GM04503 (cell line): ENCODE measurements at regions not wholly inside any gene's neighbourhood (a gene's known extent, or its start where the extent isn't known, plus 50 kb on each side); places are given as distances from the start of the nearest gene placed in this dataset.
"Not testable (repeated sequence)": the region's sequence is repeated elsewhere in the genome, so short reads cannot be mapped to it uniquely, and the experiment has no call there.

Experiments used
- DNase-seq: peaks from one replicate; pipeline ENCODE4 v3.0.0-alpha.2; 2012; ENCODE audit warnings: low read depth

DNA sequence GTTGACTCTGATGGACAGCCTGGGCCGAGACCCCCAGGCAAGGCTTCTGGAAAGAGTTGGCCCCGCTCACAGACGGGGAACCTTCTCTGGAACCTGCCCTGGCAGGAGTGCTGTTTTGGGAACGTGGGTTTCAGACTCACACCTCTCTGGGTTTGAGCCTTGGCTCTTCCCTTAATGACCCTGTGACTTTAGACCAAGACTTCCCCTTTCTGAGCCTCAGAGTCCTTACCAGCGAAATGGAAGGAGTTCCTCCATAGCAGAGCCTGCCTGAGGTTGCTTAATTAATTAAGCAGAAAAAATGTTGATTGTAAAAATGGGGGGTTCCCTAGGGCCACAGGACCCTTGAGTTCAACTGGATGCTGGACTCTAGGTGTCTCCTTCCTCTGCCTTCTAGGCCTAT, 408.2 kb downstream of the SEC14L1 start:
- DNase-seq = no peak

DNA sequence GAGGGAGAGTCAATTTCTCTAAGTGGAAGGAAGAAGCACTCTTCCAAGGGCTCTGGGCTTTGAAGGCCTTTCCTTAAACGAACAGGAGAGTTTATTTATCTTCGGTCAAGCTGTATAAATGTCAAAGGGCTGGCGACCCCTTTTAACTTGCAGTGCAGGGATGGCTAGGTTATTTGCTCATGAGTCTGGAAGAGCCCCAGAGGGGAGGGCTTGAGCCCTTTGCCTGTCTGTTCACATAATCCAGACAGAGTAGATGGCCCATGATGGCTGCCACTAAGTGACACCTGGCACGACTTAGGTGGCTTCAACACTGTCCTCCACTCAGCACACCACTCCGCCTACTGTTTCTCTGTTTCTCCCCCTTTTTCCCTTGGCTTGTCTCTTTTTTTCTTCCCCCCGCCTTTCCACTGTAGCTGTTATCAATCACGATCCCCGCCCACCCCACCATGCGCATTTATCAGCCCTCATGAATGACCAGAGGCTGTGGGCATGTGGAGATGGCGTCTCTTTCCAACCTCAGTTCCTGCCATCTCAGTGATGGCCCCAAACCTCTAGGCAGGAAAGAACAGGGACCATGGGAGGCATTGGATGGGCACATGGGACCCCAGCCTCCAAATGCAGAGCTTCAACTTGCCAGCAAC, 408.7 kb upstream of the TNRC6C start:
- DNase-seq = no peak

DNA sequence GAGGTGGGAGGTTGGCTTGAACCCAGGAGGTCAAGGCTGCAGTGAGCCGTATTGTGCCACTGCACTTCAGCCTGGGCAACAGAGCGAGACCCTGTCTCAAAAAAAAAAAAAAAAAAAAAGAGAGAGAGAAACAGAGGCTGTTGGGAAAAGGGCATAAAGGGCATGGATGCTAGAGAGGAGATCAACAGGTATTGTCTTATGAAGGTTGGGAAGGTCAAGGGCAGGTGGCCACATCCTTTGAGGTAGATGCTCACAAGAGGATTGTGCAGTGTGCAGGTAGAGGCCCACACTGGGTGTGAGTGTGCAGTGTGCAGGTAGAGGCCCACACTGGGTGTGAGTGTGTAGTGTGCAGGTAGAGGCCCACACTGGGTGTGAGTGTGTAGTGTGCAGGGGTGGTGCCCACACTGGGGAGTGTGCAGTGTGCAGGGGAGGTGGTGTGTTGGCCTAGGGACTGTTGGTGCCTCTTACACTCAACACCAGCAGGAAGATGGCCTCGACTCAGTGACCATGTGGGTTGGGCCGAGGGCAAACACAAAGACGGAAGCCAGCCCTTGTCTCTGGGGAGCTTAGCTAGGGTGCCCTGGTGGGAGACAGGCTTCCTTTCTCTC, 404.9 kb upstream of the TNRC6C start:
- no peak for DNase-seq

DNA sequence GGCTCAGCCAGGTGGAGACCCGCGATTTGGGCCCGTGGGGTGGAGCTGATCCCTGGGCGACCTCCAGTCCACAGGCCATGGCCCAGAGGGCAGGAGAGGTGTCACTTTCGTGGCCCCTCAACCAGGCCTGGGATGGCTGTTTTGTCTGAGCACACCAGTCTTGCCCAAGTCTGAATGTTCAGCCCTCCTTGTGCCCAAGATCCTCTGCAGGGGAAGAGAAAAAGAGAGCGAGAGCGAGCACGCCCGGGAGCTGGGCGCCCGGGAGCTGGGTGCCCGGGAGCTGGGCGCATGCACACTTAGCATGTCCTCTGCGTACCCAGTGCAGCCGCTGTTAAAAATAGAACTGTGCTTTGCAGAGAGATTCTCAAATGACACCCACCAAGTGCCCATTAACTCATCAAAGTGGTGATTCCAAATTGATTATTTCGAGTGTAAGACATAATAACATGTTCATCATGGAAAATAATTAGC, 403.3 kb upstream of the TNRC6C start:
- DNase-seq = no peak

DNA sequence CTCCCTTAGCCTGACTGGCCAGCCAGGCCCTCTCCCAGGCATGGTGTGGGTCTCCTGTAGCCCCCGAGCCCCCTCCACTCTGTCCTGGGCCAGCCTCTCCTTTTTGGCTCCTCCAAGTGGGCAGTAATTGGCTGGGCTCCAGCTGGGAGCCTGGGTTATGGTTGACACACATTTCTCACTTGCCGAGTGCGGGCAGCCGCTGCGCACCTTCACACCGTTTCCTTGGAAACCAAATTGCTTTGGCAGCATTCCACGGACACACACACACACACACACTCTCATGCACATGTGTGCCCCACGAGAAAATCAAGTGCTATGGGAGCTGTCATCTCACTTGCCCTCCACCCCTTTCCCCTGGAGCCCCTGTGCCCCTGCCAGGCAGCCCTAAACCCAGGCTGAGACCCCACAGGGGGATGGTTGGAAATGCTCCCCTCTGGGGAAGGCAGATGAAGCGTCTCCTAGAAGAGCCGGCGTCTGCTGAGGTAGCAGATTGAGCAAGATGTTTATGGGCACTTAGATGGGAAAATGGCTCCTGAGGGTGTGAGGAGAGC, 402.7 kb upstream of the TNRC6C start:
- no peak for DNase-seq

DNA sequence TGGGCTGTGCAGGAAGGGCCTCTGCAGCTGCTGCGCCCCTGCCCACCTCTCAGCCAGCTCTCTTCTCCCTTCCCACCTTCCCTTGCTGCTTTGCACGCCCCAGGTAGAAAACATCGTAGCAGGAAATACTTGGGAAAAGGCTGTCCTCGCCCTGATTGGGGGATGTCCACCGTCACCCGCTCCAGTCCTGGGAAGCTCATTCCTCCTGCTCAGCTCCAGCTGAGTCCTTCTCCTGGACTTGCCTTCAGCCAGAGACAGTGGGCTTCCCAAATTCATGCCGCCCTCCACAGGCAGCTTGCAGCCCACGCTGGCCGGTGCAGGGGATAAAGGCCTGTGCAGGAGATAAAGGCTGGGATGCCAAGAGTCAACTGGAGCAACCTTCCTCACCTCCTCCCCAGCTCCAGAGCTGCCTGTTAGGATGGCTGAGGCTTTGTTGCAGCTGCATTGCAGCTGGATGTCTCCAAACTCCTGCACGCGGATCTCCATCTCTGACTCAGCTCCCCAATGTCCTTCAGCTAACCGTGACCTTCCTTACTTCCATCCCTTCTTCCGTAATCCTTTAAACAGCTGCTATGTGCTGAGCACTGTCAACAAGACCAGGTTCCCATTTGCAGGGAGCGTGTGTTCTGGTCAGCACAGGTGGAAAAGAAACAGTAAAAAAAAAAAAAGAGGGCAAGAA, 402.0 kb upstream of the TNRC6C start:
- DNase-seq = no peak

DNA sequence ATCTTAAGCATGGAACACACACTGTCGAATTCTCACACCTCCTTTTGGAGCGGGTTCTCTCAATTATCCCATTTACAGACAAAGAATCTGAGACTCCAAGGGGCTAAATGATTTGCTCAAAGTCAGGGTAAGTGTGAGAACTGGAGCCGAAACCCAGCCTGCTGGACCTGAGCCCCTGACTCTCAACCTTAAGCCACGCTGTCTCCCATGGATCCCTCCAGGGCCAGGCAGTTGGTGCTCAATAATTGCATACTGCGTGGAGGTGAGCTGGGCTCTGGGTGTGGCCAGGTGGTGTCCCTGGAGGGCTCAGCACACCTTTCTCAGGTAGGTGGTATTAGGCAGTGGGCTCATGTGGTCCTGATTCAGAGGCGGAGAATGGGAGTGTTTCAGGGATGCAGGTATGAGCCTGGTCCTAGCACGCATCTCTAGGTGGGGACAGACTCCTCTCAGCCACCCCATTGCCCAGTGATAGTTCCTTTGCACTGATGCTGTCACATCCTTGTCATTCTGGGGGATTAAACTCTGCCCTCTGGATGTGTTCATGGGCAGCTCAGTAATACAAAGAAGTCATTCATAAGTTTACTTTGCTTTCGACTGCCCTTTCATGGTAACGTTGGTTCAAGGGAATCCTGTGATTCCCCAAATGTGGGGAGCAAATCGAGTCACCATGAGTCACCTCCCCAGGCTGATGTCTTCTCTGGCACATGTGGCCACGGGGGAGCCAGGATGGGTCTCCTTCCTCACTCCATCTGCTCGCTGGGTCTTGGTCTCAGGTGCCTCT, 399.5 kb upstream of the TNRC6C start:
- DNase-seq = no peak

DNA sequence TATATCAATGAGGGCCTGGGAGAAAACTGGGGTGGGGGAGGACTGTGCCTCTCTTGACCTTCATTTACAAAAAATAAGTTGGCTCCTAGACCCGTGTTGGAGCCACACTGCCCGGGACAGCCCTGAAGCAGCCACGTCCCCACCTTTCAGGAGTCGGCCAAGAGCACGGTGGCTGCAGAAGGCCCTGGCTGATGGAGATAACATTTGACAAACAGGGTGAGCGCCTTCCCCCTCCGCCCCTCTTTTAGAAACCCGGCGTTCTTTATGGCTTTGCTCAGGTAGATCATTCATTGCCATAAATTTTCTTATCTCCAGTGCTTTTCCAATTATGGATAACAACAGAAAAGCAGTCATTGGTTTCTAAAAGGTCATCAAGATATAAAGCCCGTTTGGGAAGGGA, 398.1 kb upstream of the TNRC6C start:
- no peak for DNase-seq

DNA sequence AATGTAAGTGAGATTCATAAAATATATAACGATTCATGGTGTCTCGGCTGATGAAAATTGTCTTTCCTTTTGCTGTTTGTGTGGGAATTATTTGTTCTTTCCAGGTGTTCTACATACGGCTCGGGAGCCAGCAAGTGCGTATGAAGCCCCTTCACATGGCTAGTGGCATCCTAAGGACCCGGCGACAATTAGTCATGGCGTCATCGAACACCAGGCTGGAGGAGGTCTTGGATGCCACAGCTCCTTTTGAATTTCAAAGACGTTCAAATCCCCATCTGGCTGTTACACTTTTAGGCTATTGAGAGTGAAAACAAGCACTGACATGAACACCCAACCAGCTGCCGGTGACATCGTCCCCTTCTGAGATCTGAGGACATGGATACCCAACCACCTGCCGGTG, 397.7 kb upstream of the TNRC6C start:
- no peak for DNase-seq

DNA sequence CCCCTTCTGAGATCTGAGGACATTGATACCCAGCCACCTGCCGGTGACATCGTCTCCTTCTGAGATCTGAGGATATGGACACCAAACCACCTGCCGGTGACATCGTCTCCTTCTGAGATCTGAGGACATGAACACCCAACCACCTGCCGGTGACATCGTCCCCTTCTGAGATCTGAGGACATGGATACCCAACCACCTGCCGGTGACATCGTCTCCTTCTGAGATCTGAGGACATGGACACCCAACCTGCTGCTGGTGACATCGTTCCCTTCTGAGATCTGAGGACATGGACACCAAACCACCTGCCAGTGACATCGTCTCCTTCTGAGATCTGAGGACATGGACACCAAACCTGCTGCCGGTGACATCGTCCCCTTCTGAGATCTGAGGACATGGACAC, 396.1 kb upstream of the TNRC6C start:
- not testable (repeated sequence) for DNase-seq

DNA sequence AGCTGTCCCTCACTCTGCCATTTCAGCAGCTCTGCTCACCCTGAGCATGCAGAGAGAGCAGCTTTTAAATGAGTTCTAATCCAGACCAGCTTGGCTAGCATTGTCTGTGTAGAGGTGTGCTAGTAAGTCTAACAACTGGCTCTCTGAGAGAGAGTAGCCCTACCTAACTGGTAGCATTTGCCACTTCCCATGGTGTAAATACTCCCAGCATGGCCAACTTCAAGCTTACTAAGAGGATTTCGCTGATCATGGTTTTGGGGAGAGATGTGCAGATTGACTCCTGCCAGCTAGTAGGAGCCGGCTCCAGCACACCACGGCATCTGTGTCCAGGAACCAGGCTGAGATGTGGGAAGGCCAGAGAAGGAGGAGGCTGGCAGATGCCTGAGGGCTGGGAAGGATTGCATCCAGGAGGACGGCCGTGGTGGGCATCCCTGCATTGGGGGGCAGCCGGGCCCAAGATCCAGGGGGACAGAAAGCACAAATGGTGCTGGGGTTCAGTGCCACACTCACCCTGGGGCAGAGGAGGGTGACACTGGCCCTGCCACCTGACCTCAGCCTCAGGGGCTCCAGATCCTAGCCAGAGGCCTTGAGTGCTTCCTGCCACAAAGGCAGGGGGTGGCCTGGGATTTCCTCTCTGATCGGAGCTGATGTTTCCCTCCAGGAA, 394.9 kb upstream of the TNRC6C start:
- no peak for DNase-seq

DNA sequence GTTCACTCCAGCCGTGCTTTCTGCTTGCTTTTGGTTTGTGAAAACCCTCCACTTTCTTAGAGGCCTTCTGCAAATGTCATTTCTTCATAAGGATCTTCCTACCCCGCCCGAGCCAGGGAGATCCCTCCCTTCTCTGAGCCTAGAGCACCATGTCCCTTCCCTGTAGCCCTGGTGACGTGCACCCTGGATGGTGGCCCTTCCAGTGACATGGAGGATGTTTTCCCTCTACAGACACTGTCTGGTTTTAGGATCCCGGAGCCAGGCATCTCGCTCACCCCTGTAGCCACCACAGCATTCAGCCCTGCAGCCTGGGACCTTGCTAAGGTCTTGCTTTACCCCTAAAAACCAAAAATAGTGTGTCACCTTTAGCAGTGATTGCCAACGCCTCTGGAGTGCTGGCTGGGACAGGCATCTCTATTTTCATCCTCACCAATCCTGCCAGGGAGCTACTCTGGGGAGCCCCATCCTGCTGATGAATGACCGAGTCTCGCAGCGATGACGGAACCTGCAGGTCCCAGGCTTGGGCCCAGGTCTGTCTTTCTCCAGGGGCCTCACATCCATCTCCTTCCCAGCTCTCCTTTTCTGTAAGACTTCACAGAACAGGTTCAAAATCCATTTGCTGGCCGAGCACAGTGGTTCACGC, 394.1 kb upstream of the TNRC6C start:
- DNase-seq = no peak

DNA sequence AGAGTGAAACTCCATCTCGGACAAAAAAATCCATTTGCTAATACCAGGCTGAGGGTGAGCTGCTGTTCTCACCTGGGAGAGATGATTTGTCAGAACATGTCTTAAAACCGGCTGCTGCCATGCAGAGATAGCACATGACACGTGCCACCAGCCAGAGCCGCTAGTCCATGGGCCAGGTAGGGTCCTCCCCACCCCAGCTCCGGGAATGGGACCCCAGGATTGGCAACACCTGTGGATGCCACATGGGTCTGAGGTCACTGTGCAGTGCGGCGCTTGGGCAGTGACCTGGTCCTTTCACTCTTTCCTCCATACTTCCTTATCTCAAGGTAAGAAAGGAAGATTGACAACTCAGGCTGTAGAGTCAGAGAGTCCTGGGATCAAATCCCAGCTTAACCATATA, 393.3 kb upstream of the TNRC6C start:
- no peak for DNase-seq

DNA sequence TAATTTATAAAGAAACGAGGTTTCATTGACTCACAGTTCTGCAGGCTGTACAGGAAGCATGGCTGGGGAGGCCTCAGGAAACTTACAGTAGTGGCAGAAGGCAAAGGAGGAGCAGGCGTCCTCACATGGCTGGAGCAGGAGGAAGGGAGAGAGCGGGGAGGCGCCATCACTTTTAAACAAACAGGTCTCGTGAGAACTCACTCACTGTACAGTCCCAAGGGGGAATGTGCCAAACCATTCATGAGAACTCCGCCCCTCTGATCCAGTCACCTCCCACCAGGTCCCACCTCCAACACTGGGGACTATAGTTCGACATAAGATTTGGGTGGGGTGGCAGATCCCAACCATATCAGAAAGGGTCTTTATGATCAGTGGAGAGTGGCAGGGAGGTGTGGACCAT, 392.4 kb upstream of the TNRC6C start:
- DNase-seq = no peak

DNA sequence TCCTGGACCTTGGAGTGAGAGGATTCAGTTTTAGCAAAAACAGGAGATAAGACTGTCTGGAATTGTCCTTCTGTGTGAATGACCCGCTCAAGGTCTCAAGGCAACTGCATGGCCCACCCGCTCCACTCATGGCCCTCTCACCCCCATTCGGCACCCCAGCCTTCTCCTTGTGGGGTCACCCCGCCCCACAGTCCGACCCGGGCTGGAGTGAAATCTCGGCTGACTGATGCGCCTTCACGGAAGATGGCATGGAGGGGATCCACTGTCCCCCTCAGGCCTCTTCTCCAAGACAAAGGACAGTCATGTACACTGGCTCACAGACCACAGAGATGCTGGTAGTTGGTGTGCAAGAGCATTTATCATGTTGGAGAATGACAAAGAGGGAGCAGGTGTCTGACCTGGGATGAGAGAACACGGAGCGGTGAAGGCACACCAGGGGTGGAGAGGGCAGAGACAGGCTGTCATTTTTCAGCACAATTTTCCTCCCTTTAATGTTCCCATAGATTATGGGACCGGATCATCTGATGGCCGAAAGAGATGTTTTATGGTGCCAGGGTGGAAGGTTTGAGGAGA, 391.9 kb upstream of the TNRC6C start:
- no peak for DNase-seq

DNA sequence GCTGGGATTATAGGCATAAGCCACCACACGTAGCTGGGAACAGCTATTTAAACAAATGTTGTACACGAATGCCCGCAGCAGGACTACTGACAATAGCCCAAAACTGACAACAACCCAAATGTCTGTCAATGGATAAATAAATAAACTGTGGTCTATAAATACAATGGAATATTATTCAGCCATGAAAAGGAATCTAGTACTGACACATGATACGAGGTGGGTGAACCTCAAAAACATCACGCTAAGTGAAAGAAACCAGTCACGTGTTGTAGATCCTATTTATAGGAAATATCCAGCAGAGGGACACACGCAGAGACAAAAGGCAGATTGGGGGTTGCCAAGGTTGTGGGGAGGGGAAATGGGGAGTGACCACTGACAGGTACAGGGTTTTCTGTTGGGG, 390.0 kb upstream of the TNRC6C start:
- DNase-seq = no peak

DNA sequence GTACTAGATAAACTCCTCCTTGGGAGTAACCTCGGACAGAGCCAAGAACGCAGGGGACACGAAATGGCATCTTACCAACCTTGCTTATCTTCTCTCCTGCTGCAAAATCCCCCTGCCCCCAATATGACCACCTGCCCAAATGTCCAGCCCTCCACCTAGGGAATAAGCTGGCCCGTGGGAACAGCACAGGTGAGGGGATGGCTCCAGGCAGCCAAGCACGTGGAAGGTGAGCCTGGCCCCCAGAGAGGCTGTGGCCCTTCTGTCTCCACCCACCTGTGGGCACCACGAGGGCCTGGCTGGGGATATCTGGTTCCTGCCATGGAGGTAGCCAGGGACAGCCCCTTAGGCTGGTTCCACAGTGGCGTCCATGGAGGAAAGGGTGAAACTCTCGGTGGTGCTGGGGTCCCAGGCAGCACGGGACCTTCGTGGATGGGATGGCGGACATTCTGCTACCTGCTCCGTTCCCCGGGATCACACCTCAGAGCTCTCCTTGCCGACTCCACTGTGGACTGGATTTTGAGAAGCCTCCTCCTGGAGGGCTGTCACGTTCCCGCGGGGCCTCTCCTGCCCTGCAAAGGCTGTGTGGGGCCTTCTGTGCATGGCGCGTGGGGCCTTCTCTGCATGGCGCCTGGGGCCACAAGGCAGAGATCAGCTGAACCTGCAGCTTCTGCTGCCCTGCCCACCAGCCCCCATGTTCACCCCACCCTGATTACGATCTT, 388.5 kb upstream of the TNRC6C start:
- no peak for DNase-seq

DNA sequence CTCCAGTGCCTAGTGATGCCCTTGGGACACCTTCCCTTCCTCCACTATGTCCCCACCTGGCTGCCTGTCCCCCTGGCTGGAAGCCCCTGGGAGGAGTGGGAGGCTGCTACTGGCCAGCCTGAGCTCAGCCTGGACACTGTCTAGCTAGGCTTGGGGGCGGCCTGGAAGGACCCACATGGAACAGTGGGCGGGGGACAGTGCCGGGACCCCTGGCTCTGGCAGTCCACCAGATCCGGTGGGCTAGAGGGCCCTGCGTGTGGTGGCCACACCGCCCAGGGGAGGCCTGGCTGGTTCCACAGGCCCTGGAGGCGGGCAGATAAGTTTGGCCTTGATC, 388.0 kb upstream of the TNRC6C start:
- no peak for DNase-seq

DNA sequence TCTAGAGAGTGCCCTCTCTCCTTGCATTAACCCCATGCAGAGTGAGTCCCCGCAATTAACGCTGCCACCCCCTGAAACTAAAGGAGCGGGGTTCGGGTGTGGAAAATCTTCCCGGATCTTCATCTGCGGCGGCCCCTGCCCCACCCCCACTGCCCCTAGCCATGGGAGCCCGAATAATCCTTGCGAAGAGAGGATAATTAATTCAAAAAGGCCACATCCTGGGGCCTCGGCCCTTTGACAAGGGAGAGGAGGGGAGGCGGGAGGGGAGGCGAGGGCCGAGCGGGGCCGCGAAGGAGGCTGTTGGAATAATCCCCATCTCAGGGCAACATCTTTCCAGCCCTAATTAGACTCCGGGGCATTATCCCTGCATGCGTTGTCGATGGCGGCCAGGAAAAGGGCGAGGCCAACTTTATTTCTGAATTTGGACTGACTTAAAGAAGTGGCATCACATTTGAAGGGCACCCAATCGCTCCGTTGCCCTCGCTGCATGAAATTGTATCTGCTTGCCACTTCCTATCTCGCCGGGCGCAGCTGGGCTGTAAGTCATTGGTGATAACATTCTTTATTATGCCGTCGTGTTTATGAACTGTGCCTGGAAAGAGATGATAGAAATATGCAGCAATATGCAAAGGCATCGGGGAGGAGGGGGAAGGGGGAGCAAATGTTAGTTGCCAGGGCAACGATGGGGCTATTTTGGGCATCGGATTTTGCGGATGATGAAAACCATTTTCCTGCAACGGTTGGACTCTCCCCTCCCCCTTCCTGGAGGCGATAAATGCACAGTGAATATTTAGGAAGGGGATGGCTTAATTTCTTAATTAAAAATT, 387.1 kb upstream of the TNRC6C start:
- DNase-seq = no peak
